SKM-1 (cell line): ENCODE measurements at regions not wholly inside any gene's neighbourhood (a gene's known extent, or its start where the extent isn't known, plus 50 kb on each side); places are given as distances from the start of the nearest gene placed in this dataset.
"Not testable (repeated sequence)": the region's sequence is repeated elsewhere in the genome, so short reads cannot be mapped to it uniquely, and the experiment has no call there.

Experiments used
- DNase-seq: peaks from one replicate; lab custom pipeline; 2025; ENCODE audit not compliant: unreplicated experiment; lab: John Stamatoyannopoulos, UW

DNA sequence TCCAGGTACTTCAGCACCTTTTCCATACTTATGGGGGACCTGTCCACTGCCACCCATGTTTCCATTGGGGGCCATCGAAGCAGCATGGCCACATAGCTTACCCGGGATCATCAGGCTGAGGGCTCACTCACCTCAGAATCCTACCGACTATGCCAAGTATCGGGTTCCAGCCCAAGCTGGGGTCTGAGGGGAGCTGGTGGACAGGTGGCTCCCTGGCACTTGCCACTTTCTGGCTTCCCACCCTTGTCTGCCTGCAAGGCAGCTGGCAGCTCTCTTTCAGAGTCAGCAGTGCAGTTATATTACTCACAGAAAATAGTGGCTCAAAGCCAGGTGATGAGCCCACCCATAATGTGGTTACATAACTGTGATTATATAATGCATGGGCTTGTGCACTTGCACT lies 1153.8 kb downstream of the STIM2 start:
- no peak for DNase-seq

DNA sequence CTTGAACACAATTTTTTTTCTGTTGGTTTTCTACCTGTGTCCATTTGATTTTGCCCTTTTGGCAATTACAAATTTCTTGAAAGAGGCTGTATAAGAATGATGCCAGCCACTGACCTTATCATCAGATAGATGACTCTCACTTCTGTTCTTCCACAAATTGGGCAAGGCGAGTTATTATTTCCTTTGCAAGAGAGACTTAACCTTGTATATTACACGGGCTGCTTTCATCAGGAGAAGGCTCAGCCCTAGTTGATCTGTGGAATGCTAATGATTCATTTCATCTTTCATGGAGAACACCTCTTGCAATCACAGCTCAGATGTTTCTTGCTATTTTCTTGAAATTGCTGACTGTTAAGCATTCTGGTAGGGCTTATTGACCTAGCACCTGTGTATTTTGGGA lies 1155.4 kb downstream of the STIM2 start:
- DNase-seq: no peak

DNA sequence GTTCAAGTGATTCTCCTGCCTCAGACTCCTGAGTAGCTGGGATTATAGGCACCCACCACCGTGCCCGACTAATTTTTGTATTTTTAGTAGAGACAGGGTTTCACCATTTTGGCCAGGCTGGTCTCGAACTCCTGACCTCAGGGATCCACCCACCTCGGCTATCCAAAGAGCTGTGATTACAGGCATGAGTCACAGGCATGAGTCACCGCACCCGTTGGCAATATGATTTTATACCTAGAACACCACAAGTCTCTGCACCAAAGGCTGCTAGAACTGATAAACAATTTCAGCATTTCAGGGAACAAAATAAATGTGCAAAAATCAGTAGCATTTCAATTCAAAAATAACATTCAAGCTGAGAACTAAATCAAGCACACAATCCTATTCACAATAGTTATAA lies 1177.6 kb downstream of the STIM2 start:
- DNase-seq: not testable (repeated sequence)

DNA sequence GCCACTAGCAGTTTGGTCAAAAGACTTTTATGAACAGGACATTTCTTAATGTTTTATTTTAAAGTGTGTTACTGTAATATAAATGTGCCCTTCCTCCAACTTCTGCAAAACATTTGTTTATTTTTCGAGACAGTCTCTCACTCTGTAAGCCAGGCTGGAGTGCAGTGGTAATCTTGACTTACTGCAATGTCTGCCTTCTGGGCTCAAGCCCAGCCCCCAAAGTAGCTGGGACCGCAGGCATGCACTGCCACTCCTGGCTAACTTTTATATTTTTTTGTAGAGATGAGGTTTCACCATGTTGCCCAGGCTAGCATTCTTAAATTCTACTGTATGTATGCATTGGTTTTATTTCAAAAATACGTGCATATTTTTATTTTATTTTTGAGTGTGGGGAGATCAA lies 1201.9 kb downstream of the STIM2 start:
- DNase-seq: no peak

DNA sequence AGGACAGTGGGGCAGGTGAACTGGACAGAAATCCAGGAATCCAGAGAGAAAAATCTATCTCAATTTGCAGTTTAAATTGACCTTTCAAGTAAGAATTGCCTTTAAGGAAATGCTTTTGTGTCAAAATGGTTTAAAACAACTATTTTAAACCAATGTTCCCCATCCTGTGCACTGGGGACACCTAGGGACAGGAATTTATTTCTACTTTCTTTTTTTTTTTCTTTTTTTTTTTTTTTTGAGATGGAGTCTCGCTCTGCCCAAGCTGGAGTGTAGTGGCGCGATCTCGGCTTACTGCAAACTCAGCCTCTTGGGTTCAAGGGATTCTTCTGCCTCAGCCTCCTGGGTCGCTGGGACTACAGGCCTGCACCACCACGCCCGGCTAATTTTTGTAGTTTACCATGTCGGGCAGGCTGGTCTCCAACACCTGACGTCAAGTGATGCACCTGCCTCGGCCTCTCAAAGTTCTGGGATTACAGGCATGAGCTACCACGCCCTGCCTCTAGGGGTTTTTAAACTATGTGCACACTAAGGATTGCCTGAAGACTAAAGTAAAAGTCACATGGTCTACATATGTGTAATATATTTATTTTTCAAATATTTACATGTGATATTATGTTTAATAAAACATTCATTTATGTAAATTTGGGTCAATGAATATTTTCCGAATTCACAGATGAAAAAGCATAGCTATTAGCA lies 1213.4 kb downstream of the STIM2 start:
- DNase-seq: no peak

DNA sequence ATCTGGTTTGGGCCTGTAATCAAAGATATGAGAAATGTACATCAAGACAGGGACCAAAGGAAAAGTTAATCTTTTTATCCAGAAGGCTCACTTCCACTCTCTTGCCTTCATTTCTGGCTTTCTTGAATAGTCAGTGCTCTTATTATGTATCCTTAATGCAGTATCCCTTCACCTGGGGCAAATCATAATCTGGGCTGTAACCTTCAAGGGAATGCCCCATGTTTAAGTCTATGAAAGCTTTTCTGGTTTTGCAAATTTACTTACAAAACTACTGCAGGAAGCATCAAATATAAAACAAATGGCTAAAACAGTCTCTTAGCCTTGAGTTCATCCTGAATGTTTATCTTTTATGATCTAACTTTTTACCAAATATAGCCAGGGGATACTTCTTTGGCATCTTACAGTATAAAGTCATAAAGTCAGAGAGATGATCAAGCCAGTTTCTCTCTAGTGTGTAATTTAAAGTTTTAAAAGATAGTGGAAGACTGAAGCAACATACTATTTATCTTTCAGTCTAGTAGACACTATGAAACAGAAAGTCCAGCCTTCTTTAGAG lies 1214.8 kb downstream of the STIM2 start:
- DNase-seq: no peak

DNA sequence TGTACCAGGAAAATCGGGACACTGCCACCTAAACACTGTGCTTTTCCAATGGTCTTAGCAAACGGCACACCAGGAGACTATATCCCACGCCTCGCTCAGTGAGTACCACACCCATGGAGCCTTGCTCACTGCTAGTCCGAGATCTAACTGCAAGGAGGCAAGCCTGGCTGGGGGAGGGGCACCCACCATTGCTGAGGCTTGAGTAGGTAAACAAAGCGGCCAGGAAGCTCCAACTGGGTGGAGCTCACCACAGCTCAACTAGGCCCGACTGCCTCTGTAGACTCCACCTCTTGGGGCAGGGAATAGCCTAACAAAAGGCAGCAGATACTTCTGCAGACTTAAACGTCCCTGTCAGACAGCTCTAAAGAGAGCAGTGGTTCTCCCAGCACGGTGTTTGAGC lies 1216.6 kb downstream of the STIM2 start:
- not testable (repeated sequence) for DNase-seq

DNA sequence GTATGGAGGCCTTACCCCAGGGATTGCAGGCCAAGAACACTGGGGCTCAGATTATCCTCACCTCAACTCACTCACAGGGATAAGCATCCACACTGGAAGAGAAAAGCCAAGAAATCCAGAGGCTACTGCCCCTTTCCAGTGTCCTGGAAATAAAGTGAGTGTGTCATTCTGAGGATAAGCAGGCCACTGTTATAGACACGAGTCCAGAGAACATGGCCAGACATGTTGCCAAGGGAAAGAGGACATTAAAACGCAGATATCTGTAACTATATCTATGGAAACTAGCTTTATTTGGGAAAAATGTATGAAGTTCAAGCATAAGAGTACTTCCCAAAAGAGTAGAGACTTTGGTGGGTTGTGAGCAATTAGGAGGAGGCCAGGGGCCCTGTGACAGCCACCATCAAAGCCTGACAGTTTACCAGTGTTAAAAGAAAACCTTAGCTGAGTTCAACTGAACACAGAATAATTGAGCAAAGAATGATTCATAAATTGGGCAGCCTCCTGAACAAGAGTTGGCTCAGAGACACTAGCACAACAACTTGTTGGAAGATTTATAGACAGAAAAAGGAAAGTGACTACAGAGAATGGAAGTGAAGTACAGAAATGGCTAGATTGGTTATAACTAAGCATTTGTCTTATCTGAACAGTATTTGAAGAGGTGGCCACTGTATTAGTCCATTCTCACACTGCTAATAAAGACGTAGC lies 1222.2 kb downstream of the STIM2 start:
- no peak for DNase-seq

DNA sequence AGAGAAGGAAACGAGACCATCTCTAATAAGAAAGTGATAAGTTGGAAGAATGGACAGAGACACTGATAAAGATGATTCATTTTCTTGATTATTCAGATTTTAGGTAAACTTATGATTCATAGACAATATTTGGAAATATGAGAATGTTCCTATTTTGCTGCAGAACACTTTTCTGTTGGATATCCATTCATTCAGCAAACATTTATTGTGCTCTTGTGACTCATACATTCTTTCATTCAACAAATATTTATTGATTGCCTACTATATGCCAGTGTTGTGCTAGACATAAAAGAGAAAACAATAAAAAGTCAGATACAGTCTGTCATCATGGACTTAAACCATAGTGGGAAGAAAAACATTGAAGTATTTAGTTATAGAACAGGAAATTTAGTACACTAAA lies 1232.0 kb downstream of the STIM2 start:
- no peak for DNase-seq

DNA sequence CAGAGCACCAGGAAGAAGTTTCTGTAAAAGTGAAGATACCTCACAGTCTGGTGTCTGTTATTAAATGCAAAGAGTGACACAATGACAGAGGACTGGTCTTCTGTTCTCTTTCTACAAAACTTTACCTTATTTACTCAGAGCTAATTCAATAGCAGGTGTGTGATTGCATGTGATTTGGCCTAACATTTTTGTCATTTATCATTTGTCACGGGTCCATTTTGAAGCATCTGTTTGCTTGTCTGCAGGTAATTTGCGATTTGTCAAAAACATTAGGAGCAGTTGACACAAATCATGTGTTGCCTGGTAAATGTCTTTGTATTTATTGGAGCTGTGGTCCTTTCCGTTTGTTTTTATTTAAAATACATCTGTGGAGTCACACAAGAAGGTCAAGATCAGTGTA lies 1232.4 kb downstream of the STIM2 start:
- DNase-seq: no peak

DNA sequence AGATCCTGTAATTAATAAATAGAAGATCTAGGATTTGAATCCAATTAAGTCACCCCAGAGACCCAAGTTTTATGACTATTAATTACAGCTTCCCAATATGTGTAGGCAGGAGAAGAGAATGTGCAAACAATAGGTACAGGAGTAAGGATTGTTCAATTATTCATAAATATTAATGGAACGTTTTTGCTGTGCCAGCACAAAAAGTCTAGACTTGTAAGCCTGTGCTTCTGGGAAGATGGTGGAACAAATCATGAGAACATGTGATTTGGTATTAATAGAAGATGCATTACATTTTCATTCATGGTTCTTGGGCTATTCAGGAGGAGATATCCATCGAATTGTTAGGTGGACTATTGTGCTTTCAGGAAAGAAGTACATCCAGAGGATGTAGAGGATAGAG lies 1240.9 kb downstream of the STIM2 start:
- DNase-seq: no peak

DNA sequence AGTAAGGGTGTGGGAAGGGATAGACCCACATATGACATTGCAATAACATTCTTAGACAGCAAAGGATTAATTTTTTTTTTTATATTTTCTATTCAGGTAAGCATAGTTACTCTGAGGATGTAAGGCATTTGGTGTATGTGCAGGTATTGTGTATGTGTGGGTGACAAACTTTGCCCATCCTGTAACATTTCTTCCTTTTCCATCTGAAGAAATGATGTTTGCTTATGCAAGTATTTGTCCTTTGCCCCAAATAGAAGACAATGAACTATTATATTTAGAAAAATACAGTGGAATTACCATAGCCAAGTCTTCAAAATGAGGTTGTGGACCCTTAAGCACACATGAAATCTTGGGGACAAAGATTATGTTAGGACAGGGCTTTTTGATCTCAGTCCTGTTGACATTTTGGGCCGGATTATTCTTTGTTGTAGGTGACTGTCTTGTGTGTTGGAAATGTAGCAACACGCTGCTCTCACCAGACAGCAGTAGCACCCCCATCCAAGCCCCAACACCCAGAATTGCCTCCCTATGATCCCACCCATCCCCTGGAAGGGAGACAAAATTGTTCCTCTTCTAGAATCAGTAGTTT lies 1244.7 kb downstream of the STIM2 start:
- no peak for DNase-seq

DNA sequence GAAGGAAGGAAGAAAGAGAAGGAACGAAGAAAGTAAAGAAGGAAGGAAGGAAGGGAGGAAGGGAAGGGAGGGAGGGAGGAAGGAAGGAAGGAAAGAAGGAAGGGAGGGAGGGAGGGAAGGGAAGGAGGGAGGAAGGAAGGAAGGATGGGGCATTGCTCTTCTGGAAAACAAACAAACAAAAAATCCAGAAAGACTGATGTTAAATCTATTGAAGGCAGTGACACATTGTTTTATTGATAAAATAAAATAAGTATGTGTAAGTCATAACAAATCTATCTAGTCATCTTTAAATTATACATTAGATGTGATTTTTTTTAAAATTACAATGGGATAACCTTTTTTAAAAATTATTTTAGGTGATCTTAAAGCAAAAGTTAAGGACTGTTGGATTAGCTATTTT lies 1245.5 kb downstream of the STIM2 start:
- no peak for DNase-seq

DNA sequence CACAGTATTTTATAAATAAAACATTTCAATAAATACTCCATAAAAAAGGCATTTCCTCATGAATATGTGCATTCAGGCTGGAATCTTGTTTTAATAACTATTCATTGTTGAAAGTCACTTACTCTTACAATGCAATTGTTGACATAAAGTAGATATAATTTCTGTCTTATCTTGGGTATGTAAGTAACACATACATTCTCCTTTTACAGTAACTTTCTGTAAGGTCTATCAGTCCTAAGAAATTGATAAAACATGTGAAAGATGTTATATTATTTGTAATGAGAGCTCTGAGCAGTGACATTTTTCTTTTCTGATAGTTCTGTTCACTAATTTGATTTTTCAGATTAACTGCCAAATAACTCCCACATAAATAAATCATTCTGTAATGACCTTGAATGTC lies 1249.2 kb downstream of the STIM2 start:
- no peak for DNase-seq

DNA sequence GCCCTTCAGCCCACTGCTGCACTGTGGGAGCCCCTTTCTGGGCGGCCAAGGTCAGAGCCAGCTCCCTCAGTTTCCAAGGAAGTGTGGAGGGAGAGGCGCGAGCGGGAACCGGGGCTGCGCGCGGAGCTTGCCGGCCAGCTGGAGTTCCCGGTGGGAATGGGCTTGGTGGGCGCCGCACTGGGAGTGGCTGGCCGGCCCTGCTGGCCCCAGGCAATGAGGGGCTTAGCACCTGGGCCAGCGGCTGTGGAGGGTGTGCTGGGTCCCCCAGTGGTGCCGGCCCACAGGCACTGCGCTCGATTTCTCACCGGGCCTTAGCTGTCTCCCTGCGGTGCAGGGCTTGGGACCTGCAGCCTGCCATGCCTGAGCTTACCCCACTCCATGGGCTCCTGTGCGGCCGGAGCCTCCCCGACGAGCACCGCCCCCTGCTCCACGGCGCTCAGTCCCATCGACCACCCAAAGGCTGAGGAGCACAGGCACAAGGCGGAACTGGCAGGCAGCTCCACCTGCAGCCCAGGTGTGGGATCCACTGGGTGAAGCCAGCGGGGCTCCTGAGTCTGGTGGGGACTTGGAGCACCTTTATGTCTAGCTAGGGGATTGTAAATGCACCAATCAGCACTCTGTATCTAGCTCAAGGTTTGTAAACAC lies 1252.2 kb downstream of the STIM2 start:
- not testable (repeated sequence) for DNase-seq

DNA sequence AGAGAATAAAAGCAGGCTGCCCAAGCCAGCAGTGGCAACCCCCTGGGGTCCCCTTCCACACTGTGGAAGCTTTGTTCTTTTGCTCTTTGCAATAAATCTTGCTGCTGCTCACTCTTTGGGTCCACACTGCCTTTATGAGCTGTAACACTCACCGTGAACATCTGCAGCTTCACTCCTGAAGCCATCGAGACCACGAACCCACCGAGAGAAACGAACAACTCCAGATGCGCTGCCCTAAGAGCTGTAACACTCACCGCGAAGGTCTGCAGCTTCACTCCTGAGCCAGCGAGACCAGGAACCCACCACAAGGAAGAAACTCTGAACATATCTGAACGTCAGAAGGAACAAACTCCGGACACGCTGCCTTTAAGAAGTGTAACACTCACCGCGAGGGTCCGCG lies 1252.9 kb downstream of the STIM2 start:
- not testable (repeated sequence) for DNase-seq

DNA sequence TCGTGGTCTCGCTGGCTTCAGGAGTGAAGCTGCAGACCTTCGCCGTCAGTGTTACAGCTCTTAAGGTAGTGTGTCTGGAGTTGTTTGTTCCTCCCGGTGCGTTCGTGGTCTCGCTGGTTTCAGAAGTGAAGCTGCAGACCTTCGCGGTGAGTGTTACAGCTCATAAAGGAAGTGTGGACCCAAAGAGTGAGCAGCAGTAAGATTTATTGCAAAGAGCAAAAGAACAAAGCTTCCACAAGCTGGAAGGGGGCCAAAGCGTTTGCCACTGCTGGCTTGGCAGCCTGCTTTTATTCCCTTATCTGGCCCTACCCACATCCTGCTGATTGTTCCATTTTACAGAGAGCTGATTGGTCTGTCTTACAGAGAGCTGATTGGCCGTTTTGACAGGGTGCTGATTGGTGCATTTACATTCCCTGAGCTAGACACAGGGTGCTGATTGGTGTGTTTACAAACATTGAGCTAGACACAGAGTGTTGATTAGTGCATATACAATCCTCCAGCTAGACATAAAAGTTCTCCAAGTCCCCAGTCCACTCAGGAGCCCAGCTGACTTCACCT lies 1256.0 kb downstream of the STIM2 start:
- DNase-seq: not testable (repeated sequence)

DNA sequence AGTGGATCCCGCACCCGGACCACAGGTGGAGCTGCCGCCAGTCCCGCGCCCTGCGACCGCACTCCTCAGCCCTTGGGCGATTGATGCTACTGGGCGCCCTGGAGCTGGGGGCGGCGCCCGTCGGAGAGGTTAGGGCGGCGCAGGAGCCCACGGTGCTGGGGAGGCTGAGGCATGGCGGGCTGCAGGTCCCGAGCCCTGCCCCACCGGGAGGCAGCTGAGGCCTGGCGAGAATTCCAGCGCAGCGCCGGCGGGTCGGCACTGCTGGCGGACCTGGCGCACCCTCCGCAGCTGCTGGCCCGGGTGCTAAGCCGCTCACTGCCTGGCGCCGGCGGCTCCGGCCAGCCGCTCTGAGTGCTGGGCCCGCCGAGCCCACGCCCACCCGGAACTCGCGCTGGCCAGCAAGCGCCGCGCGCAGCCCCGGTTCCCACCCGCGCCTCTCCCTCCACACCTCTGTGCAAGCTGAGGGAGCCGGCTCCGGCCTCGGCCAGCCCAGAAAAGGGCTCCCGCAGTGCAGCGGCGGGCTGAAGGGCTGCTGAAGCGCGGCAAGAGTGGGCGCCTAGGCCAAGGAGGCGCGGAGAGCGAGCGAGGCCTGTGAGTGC lies 1256.5 kb downstream of the STIM2 start:
- no peak for DNase-seq

DNA sequence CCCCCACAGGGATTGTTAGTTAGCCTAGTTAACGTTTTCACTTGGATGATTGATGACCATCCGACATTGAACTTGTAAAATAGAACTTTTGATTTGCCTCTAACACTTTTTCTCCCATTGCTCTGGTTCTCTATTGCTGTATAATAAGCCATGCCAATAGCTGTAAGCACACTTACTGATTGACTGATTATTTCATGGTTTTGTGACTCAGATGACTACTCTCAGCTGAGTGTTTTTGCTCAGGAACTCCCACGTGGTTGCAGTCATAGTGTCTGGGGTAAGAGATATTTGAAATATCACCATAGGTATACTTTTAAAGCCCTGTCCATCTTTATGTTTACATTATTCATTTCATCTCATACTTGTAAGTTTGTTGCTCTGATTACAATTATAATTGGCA lies 1285.5 kb downstream of the STIM2 start:
- DNase-seq: no peak

DNA sequence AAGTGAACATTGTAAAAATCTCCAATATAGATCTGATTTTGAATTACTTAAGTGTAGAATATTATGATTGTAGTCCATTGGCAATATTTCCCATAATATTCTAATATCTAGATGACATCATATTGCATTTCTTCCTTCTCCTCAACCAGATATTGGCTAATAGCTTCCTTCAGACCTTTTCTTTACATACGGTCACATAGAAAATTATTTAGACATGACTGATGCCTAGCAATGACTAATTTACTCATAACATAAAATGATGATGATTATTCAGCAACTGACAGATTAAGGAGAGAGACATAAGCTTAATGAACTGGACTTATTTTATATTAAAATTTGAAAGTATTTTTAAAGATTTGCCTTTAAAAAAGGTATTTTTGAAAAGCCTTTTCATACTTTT lies 1287.6 kb downstream of the STIM2 start:
- no peak for DNase-seq

DNA sequence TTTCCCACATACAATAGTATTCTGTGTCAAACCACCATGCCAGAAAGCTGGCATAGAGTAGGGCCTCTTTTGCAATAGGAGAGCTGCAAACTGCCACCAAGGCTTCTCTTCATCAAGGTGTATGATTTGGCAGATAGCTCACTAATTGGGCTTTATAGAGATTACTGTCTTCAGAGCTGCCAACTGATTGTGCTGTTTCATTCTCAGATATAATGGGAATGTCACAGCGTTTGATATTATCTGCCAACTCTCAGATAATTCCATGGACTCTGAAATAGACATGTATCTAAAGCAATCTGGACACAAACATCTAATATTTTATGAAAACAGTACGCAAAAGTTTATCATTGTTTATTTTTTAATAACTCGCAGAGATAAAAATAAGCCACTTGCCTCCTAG lies 1289.1 kb downstream of the STIM2 start:
- DNase-seq: no peak
